ENCODE measurements at regions not wholly inside any gene's neighbourhood (a gene's known extent, or its start where the extent isn't known, plus 50 kb on each side); places are given as distances from the start of the nearest gene placed in this dataset.
"Not testable (repeated sequence)": the region's sequence is repeated elsewhere in the genome, so short reads cannot be mapped to it uniquely, and the experiment has no call there.

GRCh38 chr3:153809097-153809496, 312.1 kb upstream of the ARHGEF26 start:
- peaks cover 0 to 3% of the 10 kb centered on the region in 2 donors for H3K27me3 ChIP-seq (ENCODE audit: control insufficient read depth in 1 of 2, insufficient read depth in 2 of 2, low read length in 2 of 2)
- H3K27ac ChIP-seq (ENCODE audit: low read depth, low read length) = no peak overlapping the region
- no peaks in the 10 kb centered on the region for H3K36me3 ChIP-seq (ENCODE audit: control insufficient read depth in 1 of 2, insufficient read depth in 2 of 2, low read length in 2 of 2)
- H3K4me3 ChIP-seq (ENCODE audit: low read depth in 1 of 2, low read length in 2 of 2) = no peak overlapping the region
- H3K9me3 ChIP-seq (ENCODE audit: control insufficient read depth in 1 of 2, low read length in 2 of 2) = no peaks in the 10 kb centered on the region
- no peaks in the 10 kb centered on the region for H3K4me1 ChIP-seq (ENCODE audit: control insufficient read depth in 1 of 2, insufficient read depth in 2 of 2, low read length in 2 of 2)
- no peak overlapping the region for H3K9ac ChIP-seq (ENCODE audit: low read depth in 1 of 2, low read length in 2 of 2)

- Histone ChIP-seq H3K27me3 (ENCODE audit: control insufficient read depth in 1 of 2, insufficient read depth in 2 of 2, low read length in 2 of 2) (no peaks in the 10 kb centered on the region), H3K9me3 (ENCODE audit: control insufficient read depth in 1 of 2, low read length in 2 of 2) (no peaks in the 10 kb centered on the region), H3K4me1 (ENCODE audit: control insufficient read depth in 1 of 2, insufficient read depth in 2 of 2, low read length in 2 of 2) (no peaks in the 10 kb centered on the region), H3K9ac (ENCODE audit: low read depth in 1 of 2, low read length in 2 of 2) (no peak overlapping the region), H3K27ac (ENCODE audit: low read depth, low read length) (no peak overlapping the region), H3K36me3 (ENCODE audit: control insufficient read depth in 1 of 2, insufficient read depth in 2 of 2, low read length in 2 of 2) (no peaks in the 10 kb centered on the region), H3K4me3 (ENCODE audit: low read depth in 1 of 2, low read length in 2 of 2) (no peak overlapping the region)
Measured at GRCh38 chr3:153818338-153818737, 302.9 kb upstream of the ARHGEF26 start.

GRCh38 chr3:153820035-153820434, 301.2 kb upstream of the ARHGEF26 start:
- Histone ChIP-seq H3K9me3 (ENCODE audit: control insufficient read depth in 1 of 2, low read length in 2 of 2) (no peaks in the 10 kb centered on the region), H3K4me1 (ENCODE audit: control insufficient read depth in 1 of 2, insufficient read depth in 2 of 2, low read length in 2 of 2) (no peaks in the 10 kb centered on the region)

DNA sequence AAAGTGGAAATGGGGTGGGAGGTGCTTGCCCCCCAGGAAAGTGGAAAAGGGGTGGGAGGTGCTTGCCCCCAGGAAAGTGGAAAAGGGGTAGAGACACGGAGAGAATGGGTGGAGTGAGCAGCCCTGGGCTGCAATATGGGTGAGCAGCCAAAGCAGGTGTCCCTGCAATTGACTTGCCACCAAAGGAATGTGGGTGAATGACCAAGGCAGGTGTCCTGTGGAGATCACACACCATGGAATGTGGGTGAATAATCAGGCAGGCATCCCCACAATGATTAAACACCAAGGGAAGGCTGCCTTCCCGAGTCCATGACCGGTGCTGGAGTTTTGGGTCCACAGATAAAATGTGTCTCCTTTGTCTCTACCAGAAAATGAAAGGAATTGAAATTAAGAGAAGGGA, 292.8 kb upstream of the ARHGEF26 start:
- H3K4me1 ChIP-seq (ENCODE audit: control insufficient read depth in 1 of 2, insufficient read depth in 2 of 2, low read length in 2 of 2); H3K36me3 ChIP-seq (ENCODE audit: control insufficient read depth in 1 of 2, insufficient read depth in 2 of 2, low read length in 2 of 2); H3K27me3 ChIP-seq (ENCODE audit: control insufficient read depth in 1 of 2, insufficient read depth in 2 of 2, low read length in 2 of 2); H3K4me3 ChIP-seq (ENCODE audit: low read depth in 1 of 2, low read length in 2 of 2); H3K9me3 ChIP-seq (ENCODE audit: control insufficient read depth in 1 of 2, low read length in 2 of 2); H3K9ac ChIP-seq (ENCODE audit: low read depth in 1 of 2, low read length in 2 of 2); H3K27ac ChIP-seq (ENCODE audit: low read depth, low read length): not testable (repeated sequence)

More at GRCh38 chr3:153820035-153820434, 301.2 kb upstream of the ARHGEF26 start:
- H3K27me3 ChIP-seq (ENCODE audit: control insufficient read depth in 1 of 2, insufficient read depth in 2 of 2, low read length in 2 of 2) = no peaks in the 10 kb centered on the region
- no peak overlapping the region for H3K9ac ChIP-seq (ENCODE audit: low read depth in 1 of 2, low read length in 2 of 2)
- H3K27ac ChIP-seq (ENCODE audit: low read depth, low read length) = no peak overlapping the region
- H3K36me3 ChIP-seq (ENCODE audit: control insufficient read depth in 1 of 2, insufficient read depth in 2 of 2, low read length in 2 of 2) = no peaks in the 10 kb centered on the region
- no peak overlapping the region for H3K4me3 ChIP-seq (ENCODE audit: low read depth in 1 of 2, low read length in 2 of 2)

- Histone ChIP-seq H3K27ac (ENCODE audit: low read depth, low read length) (no peak overlapping the region), H3K4me1 (ENCODE audit: control insufficient read depth in 1 of 2, insufficient read depth in 2 of 2, low read length in 2 of 2) (no peaks in the 10 kb centered on the region), H3K9me3 (ENCODE audit: control insufficient read depth in 1 of 2, low read length in 2 of 2) (no peaks in the 10 kb centered on the region), H3K36me3 (ENCODE audit: control insufficient read depth in 1 of 2, insufficient read depth in 2 of 2, low read length in 2 of 2) (no peaks in the 10 kb centered on the region), H3K4me3 (ENCODE audit: low read depth in 1 of 2, low read length in 2 of 2) (no peak overlapping the region), H3K9ac (ENCODE audit: low read depth in 1 of 2, low read length in 2 of 2) (no peak overlapping the region), H3K27me3 (ENCODE audit: control insufficient read depth in 1 of 2, insufficient read depth in 2 of 2, low read length in 2 of 2) (no peaks in the 10 kb centered on the region)
Measured at GRCh38 chr3:153829606-153830170, 291.5 kb upstream of the ARHGEF26 start.

- H3K4me1 ChIP-seq (ENCODE audit: control insufficient read depth in 1 of 2, insufficient read depth in 2 of 2, low read length in 2 of 2) = no peaks in the 10 kb centered on the region
- no peak overlapping the region for H3K27ac ChIP-seq (ENCODE audit: low read depth, low read length)
- H3K36me3 ChIP-seq (ENCODE audit: control insufficient read depth in 1 of 2, insufficient read depth in 2 of 2, low read length in 2 of 2) = no peaks in the 10 kb centered on the region
- no peaks in the 10 kb centered on the region for H3K27me3 ChIP-seq (ENCODE audit: control insufficient read depth in 1 of 2, insufficient read depth in 2 of 2, low read length in 2 of 2)
- H3K9ac ChIP-seq (ENCODE audit: low read depth in 1 of 2, low read length in 2 of 2) = no peak overlapping the region
- no peaks in the 10 kb centered on the region for H3K9me3 ChIP-seq (ENCODE audit: control insufficient read depth in 1 of 2, low read length in 2 of 2)
- no peak overlapping the region for H3K4me3 ChIP-seq (ENCODE audit: low read depth in 1 of 2, low read length in 2 of 2)
Measured at GRCh38 chr3:153830552-153830951, 290.6 kb upstream of the ARHGEF26 start.

DNA sequence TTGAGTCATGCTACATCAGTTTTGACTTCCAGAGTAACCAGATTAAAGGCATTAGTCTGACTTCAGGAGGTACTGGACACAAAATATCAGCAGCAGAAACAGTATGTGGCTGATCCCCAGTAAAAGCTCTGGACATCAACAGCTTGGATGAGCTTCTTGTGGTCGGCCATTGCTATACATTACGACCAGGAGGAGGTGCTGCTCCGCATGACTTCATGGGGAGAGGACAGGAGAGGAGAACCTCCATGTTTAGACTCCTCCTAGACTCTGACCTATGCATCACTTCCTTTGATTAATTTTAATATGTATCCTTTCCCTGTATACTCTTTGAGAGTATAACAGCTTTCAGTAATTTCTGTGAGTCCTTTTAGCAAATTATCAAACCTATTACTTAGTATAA, 285.6 kb upstream of the ARHGEF26 start:
- H3K27me3 ChIP-seq (ENCODE audit: control insufficient read depth in 1 of 2, insufficient read depth in 2 of 2, low read length in 2 of 2) = no peaks in the 10 kb centered on the region
- H3K4me1 ChIP-seq (ENCODE audit: control insufficient read depth in 1 of 2, insufficient read depth in 2 of 2, low read length in 2 of 2) = no peaks in the 10 kb centered on the region
- no peak overlapping the region for H3K9ac ChIP-seq (ENCODE audit: low read depth in 1 of 2, low read length in 2 of 2)
- no peaks in the 10 kb centered on the region for H3K36me3 ChIP-seq (ENCODE audit: control insufficient read depth in 1 of 2, insufficient read depth in 2 of 2, low read length in 2 of 2)
- no peak overlapping the region for H3K27ac ChIP-seq (ENCODE audit: low read depth, low read length)
- no peak overlapping the region for H3K4me3 ChIP-seq (ENCODE audit: low read depth in 1 of 2, low read length in 2 of 2)
- H3K9me3 ChIP-seq (ENCODE audit: control insufficient read depth in 1 of 2, low read length in 2 of 2) = no peaks in the 10 kb centered on the region

- Histone ChIP-seq H3K27ac (ENCODE audit: low read depth, low read length) (no peak overlapping the region), H3K27me3 (ENCODE audit: control insufficient read depth in 1 of 2, insufficient read depth in 2 of 2, low read length in 2 of 2) (no peaks in the 10 kb centered on the region), H3K4me1 (ENCODE audit: control insufficient read depth in 1 of 2, insufficient read depth in 2 of 2, low read length in 2 of 2) (no peaks in the 10 kb centered on the region), H3K4me3 (ENCODE audit: low read depth in 1 of 2, low read length in 2 of 2) (no peak overlapping the region), H3K36me3 (ENCODE audit: control insufficient read depth in 1 of 2, insufficient read depth in 2 of 2, low read length in 2 of 2) (no peaks in the 10 kb centered on the region), H3K9ac (ENCODE audit: low read depth in 1 of 2, low read length in 2 of 2) (no peak overlapping the region), H3K9me3 (ENCODE audit: control insufficient read depth in 1 of 2, low read length in 2 of 2) (no peaks in the 10 kb centered on the region)
Measured at GRCh38 chr3:153840487-153840886, 280.7 kb upstream of the ARHGEF26 start.

- H3K4me1 ChIP-seq (ENCODE audit: control insufficient read depth in 1 of 2, insufficient read depth in 2 of 2, low read length in 2 of 2) = no peaks in the 10 kb centered on the region
- no peaks in the 10 kb centered on the region for H3K9me3 ChIP-seq (ENCODE audit: control insufficient read depth in 1 of 2, low read length in 2 of 2)
- no peaks in the 10 kb centered on the region for H3K36me3 ChIP-seq (ENCODE audit: control insufficient read depth in 1 of 2, insufficient read depth in 2 of 2, low read length in 2 of 2)
- H3K27me3 ChIP-seq (ENCODE audit: control insufficient read depth in 1 of 2, insufficient read depth in 2 of 2, low read length in 2 of 2) = no peaks in the 10 kb centered on the region
- H3K9ac ChIP-seq (ENCODE audit: low read depth in 1 of 2, low read length in 2 of 2) = no peak overlapping the region
- H3K27ac ChIP-seq (ENCODE audit: low read depth, low read length) = no peak overlapping the region
- no peak overlapping the region for H3K4me3 ChIP-seq (ENCODE audit: low read depth in 1 of 2, low read length in 2 of 2)
Measured at GRCh38 chr3:153843994-153844393, 277.2 kb upstream of the ARHGEF26 start.

GRCh38 chr3:153845311-153845710, 275.9 kb upstream of the ARHGEF26 start:
- no peak overlapping the region for H3K27ac ChIP-seq (ENCODE audit: low read depth, low read length)
- H3K36me3 ChIP-seq (ENCODE audit: control insufficient read depth in 1 of 2, insufficient read depth in 2 of 2, low read length in 2 of 2) = no peaks in the 10 kb centered on the region
- H3K9ac ChIP-seq (ENCODE audit: low read depth in 1 of 2, low read length in 2 of 2) = no peak overlapping the region
- no peaks in the 10 kb centered on the region for H3K27me3 ChIP-seq (ENCODE audit: control insufficient read depth in 1 of 2, insufficient read depth in 2 of 2, low read length in 2 of 2)
- H3K9me3 ChIP-seq (ENCODE audit: control insufficient read depth in 1 of 2, low read length in 2 of 2) = no peaks in the 10 kb centered on the region
- no peak overlapping the region for H3K4me3 ChIP-seq (ENCODE audit: low read depth in 1 of 2, low read length in 2 of 2)
- H3K4me1 ChIP-seq (ENCODE audit: control insufficient read depth in 1 of 2, insufficient read depth in 2 of 2, low read length in 2 of 2) = no peaks in the 10 kb centered on the region

DNA sequence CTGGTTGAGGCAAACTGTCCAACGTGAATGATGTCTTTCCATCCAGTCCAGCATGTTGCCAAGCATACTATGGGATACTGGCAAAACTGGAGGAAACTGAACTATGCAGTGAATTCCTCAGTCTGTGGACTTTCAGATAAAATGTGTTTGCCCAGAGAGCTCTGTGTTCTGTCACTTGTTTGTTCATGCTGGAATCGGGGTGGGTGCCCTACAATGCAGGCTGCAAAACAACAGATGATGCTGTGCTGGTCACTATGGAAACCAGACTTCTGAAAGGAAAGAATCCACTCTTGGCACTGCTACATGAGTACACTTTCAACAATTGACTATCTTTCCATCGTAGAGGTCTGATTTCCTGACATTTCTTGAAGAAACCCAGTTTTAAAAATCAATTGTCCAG, 272.5 kb upstream of the ARHGEF26 start:
- Histone ChIP-seq H3K4me3 (ENCODE audit: low read depth in 1 of 2, low read length in 2 of 2) (no peak overlapping the region), H3K36me3 (ENCODE audit: control insufficient read depth in 1 of 2, insufficient read depth in 2 of 2, low read length in 2 of 2) (no peaks in the 10 kb centered on the region), H3K9ac (ENCODE audit: low read depth in 1 of 2, low read length in 2 of 2) (no peak overlapping the region), H3K4me1 (ENCODE audit: control insufficient read depth in 1 of 2, insufficient read depth in 2 of 2, low read length in 2 of 2) (no peaks in the 10 kb centered on the region), H3K9me3 (ENCODE audit: control insufficient read depth in 1 of 2, low read length in 2 of 2) (no peaks in the 10 kb centered on the region), H3K27me3 (ENCODE audit: control insufficient read depth in 1 of 2, insufficient read depth in 2 of 2, low read length in 2 of 2) (no peaks in the 10 kb centered on the region), H3K27ac (ENCODE audit: low read depth, low read length) (no peak overlapping the region)
